ENCODE measurements at regions not wholly inside any gene's neighbourhood (a gene's known extent, or its start where the extent isn't known, plus 50 kb on each side); places are given as distances from the start of the nearest gene placed in this dataset.

DNA sequence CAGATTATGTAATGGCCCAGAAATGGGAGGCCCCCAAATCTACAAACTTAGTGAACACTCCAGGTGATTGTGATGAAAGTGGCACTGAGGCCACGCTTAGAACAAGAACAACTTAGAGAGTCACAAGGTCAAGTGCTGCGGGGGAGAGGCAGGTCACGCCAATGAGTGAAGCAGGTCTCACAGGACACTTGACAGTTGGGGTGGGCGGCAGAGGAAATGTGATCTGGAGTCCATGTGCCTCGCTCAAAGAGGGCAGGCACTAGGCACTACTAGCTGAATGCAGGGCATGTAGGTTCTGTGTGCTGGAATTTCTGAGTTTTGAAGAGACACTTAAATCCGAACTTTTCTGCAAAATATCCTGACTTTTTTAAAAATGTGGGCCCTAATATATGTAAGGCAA, 193.2 kb upstream of the RORB start:
- TF ChIP-seq, protein P1, sequence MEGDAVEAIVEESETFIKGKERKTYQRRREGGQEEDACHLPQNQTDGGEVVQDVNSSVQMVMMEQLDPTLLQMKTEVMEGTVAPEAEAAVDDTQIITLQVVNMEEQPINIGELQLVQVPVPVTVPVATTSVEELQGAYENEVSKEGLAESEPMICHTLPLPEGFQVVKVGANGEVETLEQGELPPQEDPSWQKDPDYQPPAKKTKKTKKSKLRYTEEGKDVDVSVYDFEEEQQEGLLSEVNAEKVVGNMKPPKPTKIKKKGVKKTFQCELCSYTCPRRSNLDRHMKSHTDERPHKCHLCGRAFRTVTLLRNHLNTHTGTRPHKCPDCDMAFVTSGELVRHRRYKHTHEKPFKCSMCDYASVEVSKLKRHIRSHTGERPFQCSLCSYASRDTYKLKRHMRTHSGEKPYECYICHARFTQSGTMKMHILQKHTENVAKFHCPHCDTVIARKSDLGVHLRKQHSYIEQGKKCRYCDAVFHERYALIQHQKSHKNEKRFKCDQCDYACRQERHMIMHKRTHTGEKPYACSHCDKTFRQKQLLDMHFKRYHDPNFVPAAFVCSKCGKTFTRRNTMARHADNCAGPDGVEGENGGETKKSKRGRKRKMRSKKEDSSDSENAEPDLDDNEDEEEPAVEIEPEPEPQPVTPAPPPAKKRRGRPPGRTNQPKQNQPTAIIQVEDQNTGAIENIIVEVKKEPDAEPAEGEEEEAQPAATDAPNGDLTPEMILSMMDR (IDR thresholded peaks at IDR 0.05; ENCODE audit: low read depth, low read length, poor library complexity, severe bottlenecking), result no peak
- no peak for TF ChIP-seq EZH2phosphoT487 (IDR thresholded peaks at IDR 0.05; ENCODE audit: borderline replicate concordance, low read length)

All from DOHH2 (cell line).